ENCODE measurements at regions not wholly inside any gene's neighbourhood (a gene's known extent, or its start where the extent isn't known, plus 50 kb on each side); places are given as distances from the start of the nearest gene placed in this dataset.

GRCh38 chr3:4218456-4219226, 84.5 kb upstream of the SETMAR start:
- TF ChIP-seq EZH2phosphoT487 (IDR thresholded peaks at IDR 0.05; ENCODE audit: insufficient read depth, low read depth) (no peak), EZH2 (IDR thresholded peaks at IDR 0.05; ENCODE audit: insufficient read depth, poor library complexity, severe bottlenecking) (no peak)
- H3K4me3 ChIP-seq: no peak overlapping the region
- H3K9me3 ChIP-seq (ENCODE audit: low read depth): no peaks in the 10 kb centered on the region
- H3F3A ChIP-seq (ENCODE audit: insufficient read depth): no peaks in the 10 kb centered on the region
- H3K4me2 ChIP-seq (ENCODE audit: unreplicated experiment): no peak overlapping the region
- no peaks in the 10 kb centered on the region for H3K36me3 ChIP-seq (ENCODE audit: low read depth)
- H3K27ac ChIP-seq: no peak overlapping the region
- in situ Hi-C loops (cut with MboI): no loop called here
- no peaks in the 10 kb centered on the region for H3K27me3 ChIP-seq (replicated peaks; ENCODE audit: insufficient read depth)
- WGBS, 2 experiments (ENCODE audit: low coverage in 1 of 2, low lambda C conversion rate in 2 of 2, missing lambda C conversion rate in 2 of 2): 18 to 19% methylated on average over 10 of the region's 10 CpGs
- no peak overlapping the region for H2AFZ ChIP-seq
- DNase-seq: no peak
- H4K20me1 ChIP-seq (ENCODE audit: insufficient read depth): no peaks in the 10 kb centered on the region
- H3K79me2 ChIP-seq (ENCODE audit: insufficient read depth): no peaks in the 10 kb centered on the region
- H3K4me1 ChIP-seq (ENCODE audit: insufficient read depth): no peaks in the 10 kb centered on the region
- no peaks in the 10 kb centered on the region for H3K9me2 ChIP-seq (ENCODE audit: insufficient read depth)
- H3K9ac ChIP-seq: no peak overlapping the region

- H3K4me1 ChIP-seq (ENCODE audit: insufficient read depth): no peaks in the 10 kb centered on the region
- no peaks in the 10 kb centered on the region for H3K9me3 ChIP-seq (ENCODE audit: low read depth)
- no peak overlapping the region for H3K4me2 ChIP-seq (ENCODE audit: unreplicated experiment)
- H3K4me3 ChIP-seq: no peak overlapping the region
- no peak overlapping the region for H3K9ac ChIP-seq
- H3K27ac ChIP-seq: no peak overlapping the region
- in situ Hi-C loops (cut with MboI): no loop called here
- no peaks in the 10 kb centered on the region for H3F3A ChIP-seq (ENCODE audit: insufficient read depth)
- H3K36me3 ChIP-seq (ENCODE audit: low read depth): no peaks in the 10 kb centered on the region
- TF ChIP-seq EZH2phosphoT487 (IDR thresholded peaks at IDR 0.05; ENCODE audit: insufficient read depth, low read depth) (no peak), EZH2 (IDR thresholded peaks at IDR 0.05; ENCODE audit: insufficient read depth, poor library complexity, severe bottlenecking) (no peak)
- H2AFZ ChIP-seq: no peak overlapping the region
- no peaks in the 10 kb centered on the region for H4K20me1 ChIP-seq (ENCODE audit: insufficient read depth)
- no peaks in the 10 kb centered on the region for H3K79me2 ChIP-seq (ENCODE audit: insufficient read depth)
- no peaks in the 10 kb centered on the region for H3K9me2 ChIP-seq (ENCODE audit: insufficient read depth)
- no peak for DNase-seq
- H3K27me3 ChIP-seq (replicated peaks; ENCODE audit: insufficient read depth): no peaks in the 10 kb centered on the region
- WGBS, 2 experiments (ENCODE audit: low coverage in 1 of 2, low lambda C conversion rate in 2 of 2, missing lambda C conversion rate in 2 of 2): 9 to 17% methylated on average over 2 of the region's 2 CpGs
Observed at GRCh38 chr3:4219227-4219568, 84.0 kb upstream of the SETMAR start.

- Histone ChIP-seq H3K4me3 (no peak overlapping the region), H3K27ac (no peak overlapping the region), H3K27me3 (replicated peaks; ENCODE audit: insufficient read depth) (no peaks in the 10 kb centered on the region), H3K9me3 (ENCODE audit: low read depth) (no peaks in the 10 kb centered on the region), H3K4me2 (ENCODE audit: unreplicated experiment) (no peak overlapping the region), H4K20me1 (ENCODE audit: insufficient read depth) (no peaks in the 10 kb centered on the region), H3K36me3 (ENCODE audit: low read depth) (no peaks in the 10 kb centered on the region), H3K4me1 (ENCODE audit: insufficient read depth) (no peaks in the 10 kb centered on the region), H3K9ac (no peak overlapping the region), H3K9me2 (ENCODE audit: insufficient read depth) (no peaks in the 10 kb centered on the region), H3K79me2 (ENCODE audit: insufficient read depth) (no peaks in the 10 kb centered on the region), H2AFZ (no peak overlapping the region), H3F3A (ENCODE audit: insufficient read depth) (no peaks in the 10 kb centered on the region)
- no peak for DNase-seq
- in situ Hi-C loops (cut with MboI): no loop called here
- no peak for TF ChIP-seq EZH2phosphoT487 (IDR thresholded peaks at IDR 0.05; ENCODE audit: insufficient read depth, low read depth)
- TF ChIP-seq EZH2 (IDR thresholded peaks at IDR 0.05; ENCODE audit: insufficient read depth, poor library complexity, severe bottlenecking): no peak
- WGBS, 2 experiments (ENCODE audit: low coverage in 1 of 2, low lambda C conversion rate in 2 of 2, missing lambda C conversion rate in 2 of 2): 30 to 33% methylated on average over 3 of the region's 3 CpGs
Observed at GRCh38 chr3:4220065-4220464, 83.1 kb upstream of the SETMAR start.

DNA sequence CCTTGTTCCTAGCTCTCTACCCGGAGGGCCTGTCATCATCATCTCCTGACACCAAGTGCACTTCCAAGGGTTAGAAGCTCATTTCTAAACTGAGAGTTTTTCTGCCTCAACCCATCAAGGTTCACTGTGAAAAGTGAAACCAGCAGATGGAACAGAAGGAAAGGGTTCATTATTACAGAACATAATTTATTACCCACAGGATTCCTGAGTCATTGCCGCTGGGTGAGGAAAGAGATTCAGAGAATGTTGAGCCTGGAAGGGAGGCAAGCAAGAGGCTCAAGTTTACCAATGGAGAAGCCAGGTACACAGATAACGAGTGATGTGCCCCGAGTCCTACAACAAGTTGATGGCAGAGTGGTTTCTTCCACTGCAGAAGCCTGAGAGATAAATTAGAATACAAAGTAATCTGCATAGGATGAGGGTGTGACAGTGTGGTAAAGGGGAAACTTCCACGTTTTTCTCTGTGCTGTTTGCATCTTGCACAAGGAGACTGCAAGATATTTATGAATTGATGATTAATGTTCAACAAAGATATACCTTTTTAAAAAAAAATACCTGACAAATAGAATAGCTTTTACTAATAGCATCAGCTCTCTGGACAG, 80.5 kb upstream of the SETMAR start:
- Histone ChIP-seq H3K9ac (no peak overlapping the region), H4K20me1 (ENCODE audit: insufficient read depth) (no peaks in the 10 kb centered on the region), H3K27ac (no peak overlapping the region), H3K9me2 (ENCODE audit: insufficient read depth) (no peaks in the 10 kb centered on the region), H3K36me3 (ENCODE audit: low read depth) (no peaks in the 10 kb centered on the region), H3K79me2 (ENCODE audit: insufficient read depth) (no peaks in the 10 kb centered on the region), H3K4me2 (ENCODE audit: unreplicated experiment) (no peak overlapping the region), H3K27me3 (replicated peaks; ENCODE audit: insufficient read depth) (no peaks in the 10 kb centered on the region), H3K4me3 (no peak overlapping the region), H3K9me3 (ENCODE audit: low read depth) (no peaks in the 10 kb centered on the region), H2AFZ (no peak overlapping the region), H3F3A (ENCODE audit: insufficient read depth) (no peaks in the 10 kb centered on the region), H3K4me1 (ENCODE audit: insufficient read depth) (no peaks in the 10 kb centered on the region)
- in situ Hi-C loops (cut with MboI): no loop called here
- TF ChIP-seq EZH2phosphoT487 (IDR thresholded peaks at IDR 0.05; ENCODE audit: insufficient read depth, low read depth): no peak
- TF ChIP-seq EZH2 (IDR thresholded peaks at IDR 0.05; ENCODE audit: insufficient read depth, poor library complexity, severe bottlenecking): no peak
- no peak for DNase-seq
- 19 to 23% methylated on average over 5 of the region's 5 CpGs for WGBS, 2 experiments (ENCODE audit: low coverage in 1 of 2, low lambda C conversion rate in 2 of 2, missing lambda C conversion rate in 2 of 2)

Data from GM23248 (cell line).